WTC11 (cell line): ENCODE measurements at regions not wholly inside any gene's neighbourhood (a gene's known extent, or its start where the extent isn't known, plus 50 kb on each side); places are given as distances from the start of the nearest gene placed in this dataset.

ENCODE experiments used
- ATF1 ChIP-seq: sonication (generic); formaldehyde crosslinking; IDR thresholded peaks from 2 replicates; pipeline ENCODE4 v1.8.1; 2023; ENCODE audit warnings: mild to moderate bottlenecking, moderate library complexity, missing genetic modification reagents
- ATF2 ChIP-seq: sonication (generic); formaldehyde crosslinking; IDR thresholded peaks from 2 replicates; pipeline ENCODE4 v1.8.1; 2022; ENCODE audit warnings: low read depth, missing genetic modification reagents, borderline replicate concordance
- CTCF ChIP-seq: fragments of 200-600 bp; IDR thresholded peaks from 2 replicates; pipeline ENCODE4 v1.8.0; 2022; ENCODE audit warnings: antibody characterized with exemption
- E2F5 ChIP-seq: sonication (generic); formaldehyde crosslinking; IDR thresholded peaks from 2 replicates; pipeline ENCODE4 v1.8.1; 2022; ENCODE audit warnings: mild to moderate bottlenecking, moderate library complexity, missing genetic modification reagents
- ESRRA ChIP-seq: sonication (generic); formaldehyde crosslinking; IDR thresholded peaks from 2 replicates; pipeline ENCODE4 v1.8.1; 2022; ENCODE audit warnings: mild to moderate bottlenecking, missing genetic modification reagents, borderline replicate concordance
- ETV6 ChIP-seq: sonication (generic); formaldehyde crosslinking; IDR thresholded peaks from 2 replicates; pipeline ENCODE4 v1.8.1; 2022; ENCODE audit warnings: mild to moderate bottlenecking, missing genetic modification reagents
- FOXK1 ChIP-seq: sonication (generic); formaldehyde crosslinking; IDR thresholded peaks from 2 replicates; pipeline ENCODE4 v1.8.0; 2022; ENCODE audit warnings: mild to moderate bottlenecking, moderate library complexity, missing genetic modification reagents
- HMGXB4 ChIP-seq: sonication (generic); formaldehyde crosslinking; IDR thresholded peaks from 2 replicates; pipeline ENCODE4 v1.8.1; 2023; ENCODE audit warnings: mild to moderate bottlenecking, moderate library complexity, missing genetic modification reagents
- STAT6 ChIP-seq: sonication (generic); formaldehyde crosslinking; conservative IDR thresholded peaks from 2 replicates; pipeline ENCODE4 v1.8.1; 2023; ENCODE audit warnings: mild to moderate bottlenecking, low read depth, missing genetic modification reagents, moderate library complexity
- ZNF416 ChIP-seq: fragments of 250-450 bp; sonication (Bioruptor Pico); IDR thresholded peaks from 2 replicates; pipeline ENCODE4 v1.9.0; 2021; ENCODE audit warnings: mild to moderate bottlenecking, inconsistent platforms
- TF ChIP-seq, protein P1 (sequence below): sonication (generic); formaldehyde crosslinking; IDR thresholded peaks from 2 replicates; pipeline ENCODE4 v1.8.1; 2023; ENCODE audit warnings: mild to moderate bottlenecking, missing genetic modification reagents

DNA sequence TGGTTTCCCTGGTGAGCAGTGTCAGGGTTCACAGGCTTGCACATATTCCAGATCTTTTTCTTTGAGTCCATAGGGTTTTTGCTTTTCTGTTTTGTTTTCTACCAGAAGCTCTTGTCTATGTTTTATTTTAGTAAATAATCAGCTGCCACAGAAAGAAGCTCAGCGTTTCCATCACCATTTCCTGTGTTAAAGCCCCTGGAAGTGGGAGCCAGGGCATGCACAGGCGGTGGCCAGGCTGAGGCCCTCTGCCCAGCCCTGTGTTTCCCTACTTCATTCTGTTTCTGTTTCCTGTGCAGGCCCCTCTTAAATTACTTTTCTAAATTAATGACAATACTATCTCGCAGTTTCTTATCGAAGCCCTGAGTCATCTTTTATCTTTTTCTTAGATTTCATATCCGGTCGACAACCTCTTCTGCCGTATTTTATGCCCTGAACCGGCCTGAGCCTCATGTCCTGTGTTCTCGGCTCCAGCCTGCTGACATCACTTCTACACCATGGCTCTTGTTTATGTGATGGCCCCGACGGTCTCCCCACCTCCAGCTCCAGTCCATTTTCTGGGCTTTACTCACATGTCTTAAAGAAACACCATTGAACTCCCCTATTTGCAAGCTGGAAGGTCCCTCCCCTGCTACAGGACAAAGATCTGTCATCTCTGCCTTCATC lies 442.2 kb downstream of the TCERG1L start:
- TF ChIP-seq ETV6 (CRISPR knock-in tag) = no peak
- TF ChIP-seq ATF2 (CRISPR knock-in tag) = no peak
- no peak for TF ChIP-seq CTCF
- no peak for TF ChIP-seq FOXK1
- no peak for TF ChIP-seq ATF1 (CRISPR knock-in tag)
- TF ChIP-seq E2F5 = no peak
- TF ChIP-seq HMGXB4 (CRISPR knock-in tag) = no peak
- TF ChIP-seq, protein P1, sequence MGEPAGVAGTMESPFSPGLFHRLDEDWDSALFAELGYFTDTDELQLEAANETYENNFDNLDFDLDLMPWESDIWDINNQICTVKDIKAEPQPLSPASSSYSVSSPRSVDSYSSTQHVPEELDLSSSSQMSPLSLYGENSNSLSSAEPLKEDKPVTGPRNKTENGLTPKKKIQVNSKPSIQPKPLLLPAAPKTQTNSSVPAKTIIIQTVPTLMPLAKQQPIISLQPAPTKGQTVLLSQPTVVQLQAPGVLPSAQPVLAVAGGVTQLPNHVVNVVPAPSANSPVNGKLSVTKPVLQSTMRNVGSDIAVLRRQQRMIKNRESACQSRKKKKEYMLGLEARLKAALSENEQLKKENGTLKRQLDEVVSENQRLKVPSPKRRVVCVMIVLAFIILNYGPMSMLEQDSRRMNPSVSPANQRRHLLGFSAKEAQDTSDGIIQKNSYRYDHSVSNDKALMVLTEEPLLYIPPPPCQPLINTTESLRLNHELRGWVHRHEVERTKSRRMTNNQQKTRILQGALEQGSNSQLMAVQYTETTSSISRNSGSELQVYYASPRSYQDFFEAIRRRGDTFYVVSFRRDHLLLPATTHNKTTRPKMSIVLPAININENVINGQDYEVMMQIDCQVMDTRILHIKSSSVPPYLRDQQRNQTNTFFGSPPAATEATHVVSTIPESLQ = no peak
- TF ChIP-seq ESRRA (CRISPR knock-in tag) = no peak
- no peak for TF ChIP-seq ZNF416
- TF ChIP-seq STAT6 = no peak
